Keratinocyte (primary cell): ENCODE measurements at regions not wholly inside any gene's neighbourhood (a gene's known extent, or its start where the extent isn't known, plus 50 kb on each side); places are given as distances from the start of the nearest gene placed in this dataset.

Experiments used
- DNase-seq: peaks from one replicate; pipeline ENCODE4 v3.0.0-alpha.2; 2011; ENCODE audit warnings: low read depth, missing footprints, low spot score
- FAIRE-seq: peaks from 2 replicates; lab custom pipeline; 2011; peaks lifted over from hg19 to GRCh38; lab: Jason Lieb, UNC
- H2AFZ ChIP-seq: 2 replicates; pipeline ENCODE4 v1.6.0; 2012; ENCODE audit warnings: low read length, control low read depth, inconsistent platforms; ENCODE audit not compliant: control insufficient read depth
- H3K27ac ChIP-seq: 2 replicates; pipeline ENCODE4 v1.5.1; 2011; ENCODE audit warnings: low read length; ENCODE audit not compliant: control insufficient read depth, insufficient read depth
- H3K27me3 ChIP-seq: 3 replicates; pipeline ENCODE4 v1.6.0; 2011; ENCODE audit warnings: low read length; ENCODE audit not compliant: control insufficient read depth, insufficient read depth; ENCODE audit errors: extremely low read depth
- H3K36me3 ChIP-seq, 2 experiments: 2 replicates in 1 of 2; 3 replicates in 1 of 2; pipeline ENCODE4 v1.5.1; 2011; ENCODE audit warnings: low read length in 2 of 2, mild to moderate bottlenecking in 1 of 2; ENCODE audit not compliant: control insufficient read depth in 2 of 2, insufficient read depth in 2 of 2; ENCODE audit errors: extremely low read depth in 1 of 2
- H3K4me1 ChIP-seq: 3 replicates; pipeline ENCODE4 v1.5.1; 2011; ENCODE audit warnings: low read length; ENCODE audit not compliant: control insufficient read depth, insufficient read depth; ENCODE audit errors: extremely low read depth
- H3K4me2 ChIP-seq: 3 replicates; pipeline ENCODE4 v1.6.0; 2011; ENCODE audit warnings: low read depth, low read length; ENCODE audit not compliant: control insufficient read depth, insufficient read depth; ENCODE audit errors: extremely low read depth
- H3K4me3 ChIP-seq, 3 experiments: fragments of 200-600 bp in 1 of 3; sonication (generic) in 1 of 3; 2 replicates in 2 of 3; 3 replicates in 1 of 3; pipeline ENCODE4 v1.5.1; 2011 to 2016; ENCODE audit warnings: low read length in 3 of 3, mild to moderate bottlenecking in 3 of 3, control low read depth in 2 of 3, inconsistent platforms in 1 of 3, low read depth in 1 of 3, mixed read lengths in 1 of 3, mixed run types in 1 of 3, moderate library complexity in 1 of 3; ENCODE audit not compliant: control insufficient read depth in 2 of 3, insufficient read depth in 2 of 3; ENCODE audit errors: extremely low read depth in 1 of 3
- H3K79me2 ChIP-seq: 2 replicates; pipeline ENCODE4 v1.6.0; 2012; ENCODE audit warnings: low read length; ENCODE audit not compliant: control insufficient read depth, insufficient read depth
- H3K9ac ChIP-seq: 3 replicates; pipeline ENCODE4 v1.6.0; 2011; ENCODE audit warnings: low read length; ENCODE audit not compliant: control insufficient read depth, insufficient read depth; ENCODE audit errors: extremely low read depth
- H3K9me1 ChIP-seq: 3 replicates; pipeline ENCODE4 v1.6.0; 2011; ENCODE audit warnings: low read length; ENCODE audit not compliant: control insufficient read depth, insufficient read depth; ENCODE audit errors: extremely low read depth
- H3K9me3 ChIP-seq: 2 replicates; pipeline ENCODE4 v1.5.1; 2012; ENCODE audit warnings: low read depth, low read length; ENCODE audit not compliant: control insufficient read depth
- H4K20me1 ChIP-seq: 3 replicates; pipeline ENCODE4 v1.6.0; 2011; ENCODE audit warnings: low read length; ENCODE audit not compliant: control insufficient read depth, insufficient read depth; ENCODE audit errors: extremely low read depth
- EZH2 ChIP-seq: IDR thresholded peaks from one replicate; pipeline ENCODE4 v1.6.1; 2012; ENCODE audit warnings: inconsistent platforms, mild to moderate bottlenecking, low read length, moderate library complexity
- dilution Hi-C: fragments of 300-500 bp; cut with MboI; formaldehyde crosslinking; loops from one replicate; pipeline ENCODE4 v1.7.0; 2020; ENCODE audit warnings: low sequenced_read_pairs; ENCODE audit not compliant: extremely low pct_ligation_motif_present
- TF ChIP-seq, protein P1 (sequence below), 3 experiments: IDR thresholded peaks in 1 of 3; conservative IDR thresholded peaks in 1 of 3; optimal IDR thresholded peaks in 1 of 3; 2 replicates in 2 of 3; 3 replicates in 1 of 3; pipeline versions ENCODE3 to v1.5.1; 2011; ENCODE audit warnings: low read length in 3 of 3, mild to moderate bottlenecking in 3 of 3, moderate library complexity in 2 of 3, control low read depth in 1 of 3, inconsistent platforms in 1 of 3; ENCODE audit not compliant: insufficient read depth in 2 of 3; ENCODE audit errors: extremely low read depth in 1 of 3

DNA sequence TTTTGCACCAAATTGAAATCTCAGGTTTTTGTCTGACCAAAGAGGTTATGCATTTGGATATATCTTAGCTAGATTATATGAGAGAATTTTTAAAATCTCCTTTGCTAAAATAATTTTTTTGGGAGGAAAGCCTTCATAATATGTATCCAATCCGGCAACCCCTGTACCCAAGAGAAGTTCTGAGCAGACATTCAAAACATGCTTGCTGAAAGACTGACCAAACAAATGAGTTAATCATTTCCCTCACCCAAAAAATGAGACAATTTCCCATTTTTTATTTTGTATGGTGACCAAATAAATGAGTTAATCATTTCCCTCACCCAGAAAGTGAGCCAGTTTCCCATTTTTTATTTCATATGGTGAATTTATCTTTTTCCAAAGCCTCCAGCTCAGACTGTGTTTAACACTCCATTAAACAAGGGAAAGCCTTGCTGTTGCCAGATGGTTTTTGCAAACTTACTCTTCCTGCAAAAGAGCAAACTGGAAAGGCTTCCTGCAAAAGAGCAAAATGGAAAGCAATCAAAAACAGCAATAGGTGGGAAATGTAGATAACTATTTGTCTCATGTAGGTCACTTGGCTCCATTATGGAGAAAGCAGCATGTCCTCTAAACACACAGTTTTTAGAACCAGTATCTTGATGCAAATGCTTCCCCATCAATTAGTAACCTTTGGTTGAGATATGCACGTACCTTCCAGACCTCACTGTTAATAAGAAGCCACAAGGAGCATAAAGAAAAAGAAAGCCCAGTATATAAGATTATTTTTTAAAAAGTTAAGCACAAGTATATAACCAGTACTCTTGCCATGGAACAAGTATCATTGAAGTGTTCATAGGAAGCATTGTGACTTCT lies 78.4 kb upstream of the OSTN start:
- Histone ChIP-seq H4K20me1 (no peaks in the 10 kb centered on the region), H3K79me2 (no peaks in the 10 kb centered on the region), H3K9me3 (no peaks in the 10 kb centered on the region), H3K4me1 (no peaks in the 10 kb centered on the region), H3K27ac (no peak overlapping the region), H3K4me3 (no peak overlapping the region), H3K27me3 (no peaks in the 10 kb centered on the region), H2AFZ (no peak overlapping the region), H3K36me3 (no peaks in the 10 kb centered on the region), H3K9me1 (no peaks in the 10 kb centered on the region), H3K4me2 (no peak overlapping the region), H3K9ac (no peak overlapping the region)
- dilution Hi-C loops = no loop called here
- TF ChIP-seq, protein P1, sequence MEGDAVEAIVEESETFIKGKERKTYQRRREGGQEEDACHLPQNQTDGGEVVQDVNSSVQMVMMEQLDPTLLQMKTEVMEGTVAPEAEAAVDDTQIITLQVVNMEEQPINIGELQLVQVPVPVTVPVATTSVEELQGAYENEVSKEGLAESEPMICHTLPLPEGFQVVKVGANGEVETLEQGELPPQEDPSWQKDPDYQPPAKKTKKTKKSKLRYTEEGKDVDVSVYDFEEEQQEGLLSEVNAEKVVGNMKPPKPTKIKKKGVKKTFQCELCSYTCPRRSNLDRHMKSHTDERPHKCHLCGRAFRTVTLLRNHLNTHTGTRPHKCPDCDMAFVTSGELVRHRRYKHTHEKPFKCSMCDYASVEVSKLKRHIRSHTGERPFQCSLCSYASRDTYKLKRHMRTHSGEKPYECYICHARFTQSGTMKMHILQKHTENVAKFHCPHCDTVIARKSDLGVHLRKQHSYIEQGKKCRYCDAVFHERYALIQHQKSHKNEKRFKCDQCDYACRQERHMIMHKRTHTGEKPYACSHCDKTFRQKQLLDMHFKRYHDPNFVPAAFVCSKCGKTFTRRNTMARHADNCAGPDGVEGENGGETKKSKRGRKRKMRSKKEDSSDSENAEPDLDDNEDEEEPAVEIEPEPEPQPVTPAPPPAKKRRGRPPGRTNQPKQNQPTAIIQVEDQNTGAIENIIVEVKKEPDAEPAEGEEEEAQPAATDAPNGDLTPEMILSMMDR (optimal IDR thresholded peaks at IDR 0.05 in 1 of 3, IDR thresholded peaks at IDR 0.05 in 1 of 3, conservative IDR thresholded peaks at IDR 0.05 in 1 of 3; ENCODE audit: extremely low read depth in 1 of 3, insufficient read depth in 2 of 3, low read length in 3 of 3) = no peak
- no peak for TF ChIP-seq EZH2
- FAIRE-seq (no peak), DNase-seq (no peak)

DNA sequence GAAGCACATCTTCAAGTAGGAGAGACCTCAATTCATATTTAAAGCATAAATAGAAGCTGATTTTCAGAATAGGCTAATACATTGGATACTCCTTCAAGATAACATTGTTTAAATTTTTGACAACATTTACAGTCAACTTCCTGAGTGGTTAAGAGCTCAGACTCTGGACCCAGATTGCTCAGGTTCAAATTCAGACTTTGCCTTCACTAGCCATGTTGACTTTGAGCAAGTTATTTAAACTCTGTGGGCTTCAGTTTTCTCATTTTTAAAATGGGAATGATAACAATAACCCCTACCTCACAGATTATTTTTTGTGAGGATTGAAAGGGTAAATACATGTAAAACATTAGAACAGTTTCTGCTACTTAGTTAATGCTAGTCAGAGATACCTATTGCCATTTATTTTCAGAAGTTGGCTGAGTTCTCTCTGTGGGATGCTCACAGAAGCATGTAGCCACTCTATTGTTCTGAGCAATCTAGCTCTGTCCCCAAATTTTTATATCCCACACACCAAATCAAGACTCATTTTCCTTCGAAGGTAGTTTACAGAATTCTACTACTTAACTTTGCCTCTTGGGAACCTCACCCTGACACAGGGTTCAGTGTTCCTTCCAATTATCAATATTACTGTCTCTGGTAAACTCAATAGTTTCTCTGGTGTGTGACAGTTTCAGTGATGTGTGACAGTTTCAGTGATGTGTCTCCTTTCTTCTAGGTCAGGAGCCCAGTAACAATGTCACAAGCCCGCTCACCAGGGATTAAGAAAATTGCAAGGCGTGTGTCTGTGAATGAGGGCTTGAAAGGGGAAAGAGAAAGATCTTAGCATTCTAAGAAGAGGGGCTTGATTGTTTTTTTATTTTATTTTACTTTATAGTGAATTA lies 79.4 kb upstream of the OSTN start:
- Histone ChIP-seq H3K4me2 (no peak overlapping the region), H3K79me2 (no peaks in the 10 kb centered on the region), H3K9ac (no peak overlapping the region), H3K27me3 (no peaks in the 10 kb centered on the region), H3K4me3 (no peak overlapping the region), H3K9me3 (no peaks in the 10 kb centered on the region), H2AFZ (no peak overlapping the region), H4K20me1 (no peaks in the 10 kb centered on the region), H3K27ac (no peak overlapping the region), H3K9me1 (no peaks in the 10 kb centered on the region), H3K4me1 (no peaks in the 10 kb centered on the region), H3K36me3 (no peaks in the 10 kb centered on the region)
- TF ChIP-seq EZH2 = no peak
- TF ChIP-seq, protein P1 (optimal IDR thresholded peaks at IDR 0.05 in 1 of 3, IDR thresholded peaks at IDR 0.05 in 1 of 3, conservative IDR thresholded peaks at IDR 0.05 in 1 of 3; ENCODE audit: extremely low read depth in 1 of 3, insufficient read depth in 2 of 3, low read length in 3 of 3) = no peak
- DNase-seq = no peak
- dilution Hi-C loops = no loop called here
- FAIRE-seq = no peak
